IMR-90 (cell line): ENCODE measurements at regions not wholly inside any gene's neighbourhood (a gene's known extent, or its start where the extent isn't known, plus 50 kb on each side); places are given as distances from the start of the nearest gene placed in this dataset.

Source experiments
- ATAC-seq: fragments of 200-7000 bp; cut with Tn5 transposase; 2 replicates; pipeline ENCODE4 v1.9.1; 2020; ENCODE audit warnings: low read depth, mild to moderate bottlenecking, moderate library complexity
- BruUV-seq: library from RNA; stranded (reverse); fragments of 400-500 nt; replicated peaks from 2 replicates; lab custom pipeline; 2021; lab: Mats Ljungman, UMichigan
- CTCF ChIA-PET: fragments of 300-600 bp; formaldehyde crosslinking; extraction: SDS; loops from one replicate; lab custom pipeline; 2021; ENCODE audit warnings: antibody characterized with exemption; lab: Yijun Ruan, JAX
- POLR2A ChIA-PET: fragments of 300-600 bp; sonication (Branson Sonifier 250); formaldehyde crosslinking; loops from one replicate; lab custom pipeline; 2022; ENCODE audit warnings: antibody characterized with exemption; ENCODE audit not compliant: unreplicated experiment; lab: Charles Lee
- DNase-seq: peaks from one replicate; pipeline ENCODE4 v3.0.0; 2013
- H2AFZ ChIP-seq: replicated peaks from 2 replicates; pipeline ENCODE3; 2013; ENCODE audit warnings: low read length, mild to moderate bottlenecking; ENCODE audit not compliant: poor library complexity
- H2AK5ac ChIP-seq: 2 replicates; pipeline ENCODE4 v1.6.1; 2013; ENCODE audit warnings: low read depth, low read length, inconsistent platforms
- H2AK9ac ChIP-seq: replicated peaks from 2 replicates; pipeline ENCODE3; 2013; ENCODE audit warnings: mild to moderate bottlenecking, low read depth, low read length, moderate library complexity; ENCODE audit not compliant: poor library complexity
- H2BK120ac ChIP-seq: 2 replicates; pipeline ENCODE4 v1.6.1; 2013; ENCODE audit warnings: low read depth, low read length, inconsistent platforms
- H2BK15ac ChIP-seq: 3 replicates; pipeline ENCODE4 v1.6.1; 2013; ENCODE audit warnings: low read depth, low read length, inconsistent platforms
- H2BK20ac ChIP-seq: 2 replicates; pipeline ENCODE4 v1.6.1; 2013; ENCODE audit warnings: low read depth, mild to moderate bottlenecking, inconsistent platforms, low read length, moderate library complexity
- H2BK5ac ChIP-seq: 2 replicates; pipeline ENCODE4 v1.6.1; 2013; ENCODE audit warnings: mild to moderate bottlenecking, low read depth, low read length, inconsistent platforms; ENCODE audit not compliant: poor library complexity, severe bottlenecking
- H3K14ac ChIP-seq: replicated peaks from 2 replicates; pipeline ENCODE4 v1.6.1; 2013; ENCODE audit warnings: low read depth, low read length, inconsistent platforms
- H3K18ac ChIP-seq: 2 replicates; pipeline ENCODE4 v1.6.1; 2013; ENCODE audit warnings: low read depth, low read length, control low read depth
- H3K23ac ChIP-seq: 2 replicates; pipeline ENCODE4 v1.6.1; 2013; ENCODE audit warnings: low read depth, low read length, inconsistent platforms
- H3K27ac ChIP-seq: 2 replicates; pipeline ENCODE4 v1.5.1; 2013; ENCODE audit warnings: mild to moderate bottlenecking, control low read depth, low read length; ENCODE audit not compliant: insufficient read depth
- H3K27me3 ChIP-seq: 2 replicates; pipeline ENCODE4 v1.6.1; 2013; ENCODE audit warnings: low read length; ENCODE audit not compliant: control insufficient read depth, insufficient read depth
- H3K36me3 ChIP-seq: 2 replicates; pipeline ENCODE4 v1.6.1; 2013; ENCODE audit warnings: low read length, mixed read lengths; ENCODE audit not compliant: control insufficient read depth, insufficient read depth
- H3K4ac ChIP-seq: 2 replicates; pipeline ENCODE4 v1.6.1; 2013; ENCODE audit warnings: low read depth, low read length, inconsistent platforms
- H3K4me1 ChIP-seq: 2 replicates; pipeline ENCODE4 v1.6.1; 2013; ENCODE audit warnings: low read length, mixed read lengths; ENCODE audit not compliant: control insufficient read depth, insufficient read depth
- H3K4me2 ChIP-seq: 2 replicates; pipeline ENCODE4 v1.6.1; 2013; ENCODE audit warnings: low read depth, mild to moderate bottlenecking, control low read depth, low read length, moderate library complexity
- H3K4me3 ChIP-seq: 2 replicates; pipeline ENCODE4 v1.5.1; 2013; ENCODE audit warnings: low read depth, mild to moderate bottlenecking, control low read depth, low read length, moderate library complexity; ENCODE audit not compliant: insufficient read depth
- H3K56ac ChIP-seq: 2 replicates; pipeline ENCODE4 v1.6.1; 2013; ENCODE audit warnings: low read length, inconsistent platforms; ENCODE audit not compliant: insufficient read depth; ENCODE audit errors: extremely low read depth
- H3K79me1 ChIP-seq, 2 experiments: 2 replicates each; pipeline ENCODE4 v1.6.1; 2013; ENCODE audit warnings: low read length in 2 of 2, inconsistent platforms in 1 of 2, low read depth in 1 of 2
- H3K9ac ChIP-seq: 2 replicates; pipeline ENCODE4 v1.6.1; 2013; ENCODE audit warnings: low read depth, low read length, control low read depth
- H3K9me1 ChIP-seq: 2 replicates; pipeline ENCODE4 v1.6.1; 2013; ENCODE audit warnings: low read length, inconsistent platforms; ENCODE audit not compliant: insufficient read depth
- H3K9me3 ChIP-seq: 2 replicates; pipeline ENCODE4 v1.6.1; 2013; ENCODE audit warnings: low read length; ENCODE audit not compliant: control insufficient read depth, insufficient read depth
- H4K20me1 ChIP-seq: 2 replicates; pipeline ENCODE4 v1.6.1; 2013; ENCODE audit warnings: low read length, inconsistent platforms; ENCODE audit not compliant: insufficient read depth
- H4K5ac ChIP-seq: 2 replicates; pipeline ENCODE4 v1.6.1; 2013; ENCODE audit warnings: mild to moderate bottlenecking, low read depth, low read length, control low read depth
- H4K8ac ChIP-seq, 2 experiments: 2 replicates each; pipeline ENCODE4 v1.6.1; 2013; ENCODE audit warnings: low read depth in 2 of 2, low read length in 2 of 2, control low read depth in 1 of 2, inconsistent platforms in 1 of 2
- H4K91ac ChIP-seq: 2 replicates; pipeline ENCODE4 v1.6.1; 2013; ENCODE audit warnings: low read depth, low read length, inconsistent platforms; ENCODE audit not compliant: insufficient read depth
- CEBPB ChIP-seq: IDR thresholded peaks from 2 replicates; pipeline ENCODE4 v1.6.1; 2012; ENCODE audit warnings: low read depth, low read length, improper control_type of control experiment
- CHD1 ChIP-seq: IDR thresholded peaks from 2 replicates; pipeline ENCODE4 v1.6.1; 2012; ENCODE audit warnings: low read depth, low read length, improper control_type of control experiment
- FOS ChIP-seq: fragments of 150-350 bp; IDR thresholded peaks from 2 replicates; pipeline ENCODE4 v1.6.1; 2016; ENCODE audit warnings: low read depth, low read length
- MAFK ChIP-seq: IDR thresholded peaks from 2 replicates; pipeline ENCODE4 v1.6.1; 2012; ENCODE audit warnings: low read depth, low read length, improper control_type of control experiment
- MXI1 ChIP-seq: IDR thresholded peaks from 2 replicates; pipeline ENCODE4 v1.6.1; 2012; ENCODE audit warnings: low read depth, mild to moderate bottlenecking, low read length, moderate library complexity, borderline replicate concordance
- NFE2L2 ChIP-seq: fragments of 150-350 bp; IDR thresholded peaks from 2 replicates; pipeline ENCODE4 v1.6.1; 2016; ENCODE audit warnings: low read depth, mild to moderate bottlenecking, low read length
- RAD21 ChIP-seq: IDR thresholded peaks from 2 replicates; pipeline ENCODE4 v1.6.1; 2012; ENCODE audit warnings: low read length, improper control_type of control experiment
- RCOR1 ChIP-seq: IDR thresholded peaks from 2 replicates; pipeline ENCODE4 v1.6.1; 2012; ENCODE audit warnings: mild to moderate bottlenecking, low read length, improper control_type of control experiment; ENCODE audit not compliant: insufficient replicate concordance
- RFX5 ChIP-seq: IDR thresholded peaks from 2 replicates; pipeline ENCODE4 v1.8.0; 2012; ENCODE audit warnings: low read depth, mild to moderate bottlenecking, low read length, moderate library complexity
- SMC3 ChIP-seq: fragments of 150-350 bp; IDR thresholded peaks from 2 replicates; pipeline ENCODE4 v1.6.1; 2016; ENCODE audit warnings: low read depth, mild to moderate bottlenecking, antibody characterized with exemption, low read length, moderate library complexity
- WGBS, 2 experiments: methylation state at CpG; one replicate each; pipeline versions ENCODE4 v1.1.5 to v1.1.7; 2013; ENCODE audit warnings: missing lambda C conversion rate in 2 of 2; ENCODE audit not compliant: insufficient read length in 1 of 2; ENCODE audit errors: extremely low coverage in 2 of 2; 5-methylcytosine and 5-hydroxymethylcytosine counted together
- dilution Hi-C: fragments of 300-500 bp; cut with HindIII; formaldehyde crosslinking; loops from one replicate; pipeline ENCODE4 v1.14.3; 2018; ENCODE audit warnings: low sequenced_read_pairs; ENCODE audit not compliant: unreplicated experiment
- in situ Hi-C: fragments of 300-500 bp; cut with MboI; formaldehyde crosslinking; loops from 3 replicates; pipeline ENCODE4 v1.14.3; 2019; ENCODE audit warnings: low sequenced_read_pairs, inconsistent platforms, mixed read lengths
- intact Hi-C: fragments of 100-400 bp; cut with micrococcal nuclease; formaldehyde crosslinking; loops from 2 replicates; pipeline ENCODE4 v1.10.0; 2022
- TF ChIP-seq, protein P1 (sequence below): conservative IDR thresholded peaks from 2 replicates; pipeline ENCODE4 v1.5.1; 2012; ENCODE audit warnings: mild to moderate bottlenecking, low read depth, low read length, improper control_type of control experiment
- TF ChIP-seq, protein P2 (sequence below): fragments of 150-350 bp; IDR thresholded peaks from 2 replicates; pipeline ENCODE4 v1.6.1; 2017; ENCODE audit warnings: mild to moderate bottlenecking, antibody characterized with exemption, low read length, low read depth

DNA sequence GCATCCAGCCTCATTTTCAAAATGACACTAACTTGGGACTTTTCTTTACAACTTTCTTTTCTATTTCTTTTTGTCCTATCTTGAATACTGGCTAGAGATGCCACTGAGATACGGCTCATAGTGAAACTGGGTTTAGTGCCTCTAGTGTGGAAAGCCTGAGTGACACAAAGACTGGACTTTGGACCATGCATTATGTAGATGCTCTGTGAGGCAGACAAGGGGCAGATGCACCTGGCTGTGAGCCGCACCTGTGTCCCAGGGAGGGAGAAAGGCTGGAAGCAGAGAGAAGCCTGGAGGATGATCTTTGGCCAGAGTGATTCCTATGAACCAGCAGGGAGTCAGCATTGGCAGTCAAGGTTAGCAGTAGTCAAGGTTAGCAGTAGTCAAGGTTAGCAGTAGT is 852.3 kb upstream of the TMEM132C start:
- no peaks in the 10 kb centered on the region for H3K27me3 ChIP-seq
- no peak overlapping the region for H3K4ac ChIP-seq
- in situ Hi-C loops = no loop called here

More for the DNA sequence above, 852.3 kb upstream of the TMEM132C start:
- Histone ChIP-seq H3K79me1 (no peaks in the 10 kb centered on the region), H3K27ac (no peak overlapping the region), H4K20me1 (no peaks in the 10 kb centered on the region), H3K9ac (no peak overlapping the region), H2BK5ac (no peak overlapping the region), H4K8ac (no peak overlapping the region), H3K4me1 (no peaks in the 10 kb centered on the region), H2AK9ac (no peak overlapping the region), H3K23ac (no peak overlapping the region), H2AK5ac (no peak overlapping the region), H2BK15ac (no peak overlapping the region), H2AFZ (no peak overlapping the region), H3K4me2 (no peak overlapping the region), H4K5ac (no peak overlapping the region), H2BK20ac (no peak overlapping the region), H4K91ac (no peak overlapping the region), H3K56ac (no peak overlapping the region), H3K9me1 (no peaks in the 10 kb centered on the region), H3K36me3 (no peaks in the 10 kb centered on the region), H3K4me3 (no peak overlapping the region), H3K14ac (no peak overlapping the region), H3K18ac (no peak overlapping the region), H3K9me3 (peaks cover 8% of the 10 kb centered on the region; the same call in 1 of the 2 replicates), H2BK120ac (no peak overlapping the region)
- no peak for DNase-seq
- ChIA-PET CTCF (no interaction called here), POLR2A (no interaction called here)
- 41% methylated on average over 2 of the region's 2 CpGs; no CpG with 5 or more reads in 1 of the 2 experiments for WGBS, 2 experiments
- ATAC-seq = no peak
- no TSS peak for BruUV-seq
- dilution Hi-C loops (no loop called here), intact Hi-C loops (no loop called here)
- TF ChIP-seq RCOR1 = no peak
- no peak for TF ChIP-seq FOS
- TF ChIP-seq, protein P1, sequence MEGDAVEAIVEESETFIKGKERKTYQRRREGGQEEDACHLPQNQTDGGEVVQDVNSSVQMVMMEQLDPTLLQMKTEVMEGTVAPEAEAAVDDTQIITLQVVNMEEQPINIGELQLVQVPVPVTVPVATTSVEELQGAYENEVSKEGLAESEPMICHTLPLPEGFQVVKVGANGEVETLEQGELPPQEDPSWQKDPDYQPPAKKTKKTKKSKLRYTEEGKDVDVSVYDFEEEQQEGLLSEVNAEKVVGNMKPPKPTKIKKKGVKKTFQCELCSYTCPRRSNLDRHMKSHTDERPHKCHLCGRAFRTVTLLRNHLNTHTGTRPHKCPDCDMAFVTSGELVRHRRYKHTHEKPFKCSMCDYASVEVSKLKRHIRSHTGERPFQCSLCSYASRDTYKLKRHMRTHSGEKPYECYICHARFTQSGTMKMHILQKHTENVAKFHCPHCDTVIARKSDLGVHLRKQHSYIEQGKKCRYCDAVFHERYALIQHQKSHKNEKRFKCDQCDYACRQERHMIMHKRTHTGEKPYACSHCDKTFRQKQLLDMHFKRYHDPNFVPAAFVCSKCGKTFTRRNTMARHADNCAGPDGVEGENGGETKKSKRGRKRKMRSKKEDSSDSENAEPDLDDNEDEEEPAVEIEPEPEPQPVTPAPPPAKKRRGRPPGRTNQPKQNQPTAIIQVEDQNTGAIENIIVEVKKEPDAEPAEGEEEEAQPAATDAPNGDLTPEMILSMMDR = no peak
- no peak for TF ChIP-seq SMC3
- no peak for TF ChIP-seq MXI1
- TF ChIP-seq, protein P2, sequence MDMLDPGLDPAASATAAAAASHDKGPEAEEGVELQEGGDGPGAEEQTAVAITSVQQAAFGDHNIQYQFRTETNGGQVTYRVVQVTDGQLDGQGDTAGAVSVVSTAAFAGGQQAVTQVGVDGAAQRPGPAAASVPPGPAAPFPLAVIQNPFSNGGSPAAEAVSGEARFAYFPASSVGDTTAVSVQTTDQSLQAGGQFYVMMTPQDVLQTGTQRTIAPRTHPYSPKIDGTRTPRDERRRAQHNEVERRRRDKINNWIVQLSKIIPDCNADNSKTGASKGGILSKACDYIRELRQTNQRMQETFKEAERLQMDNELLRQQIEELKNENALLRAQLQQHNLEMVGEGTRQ = no peak
- TF ChIP-seq MAFK = no peak
- no peak for TF ChIP-seq CHD1
- TF ChIP-seq RAD21 = no peak
- no peak for TF ChIP-seq NFE2L2
- no peak for TF ChIP-seq RFX5
- no peak for TF ChIP-seq CEBPB
